Stomach (tissue), 4 donors: ENCODE measurements at regions not wholly inside any gene's neighbourhood (a gene's known extent, or its start where the extent isn't known, plus 50 kb on each side); places are given as distances from the start of the nearest gene placed in this dataset.

Experiments
- CTCF ChIP-seq, 7 experiments: fragments of 450-650 bp in 4 of 7; fragments of 200-600 bp in 3 of 7; sonication (generic) in 3 of 7; IDR thresholded peaks; one replicate each; pipeline ENCODE4 v1.5.1; 2016 to 2019; ENCODE audit warnings: antibody characterized with exemption in 7 of 7, control low read depth in 2 of 7, mild to moderate bottlenecking in 1 of 7
- EP300 ChIP-seq: sonication (generic); formaldehyde crosslinking; IDR thresholded peaks from one replicate; pipeline ENCODE4 v1.6.1; 2017; ENCODE audit warnings: antibody characterized with exemption
- POLR2A ChIP-seq, 4 donors: fragments of 450-650 bp; IDR thresholded peaks; one replicate each; pipeline ENCODE4 v1.6.1; 2016; ENCODE audit warnings: antibody characterized with exemption in 4 of 4, control low read depth in 2 of 4, mild to moderate bottlenecking in 1 of 4, moderate library complexity in 1 of 4

- no peak for TF ChIP-seq CTCF (IDR thresholded peaks at IDR 0.05)
- no peak for TF ChIP-seq POLR2A (IDR thresholded peaks at IDR 0.05)
- TF ChIP-seq EP300: no peak
Observed at GRCh38 chr9:71465392-71465791, 302.9 kb downstream of the CEMIP2 start.
